ENCODE measurements at regions not wholly inside any gene's neighbourhood (a gene's known extent, or its start where the extent isn't known, plus 50 kb on each side); places are given as distances from the start of the nearest gene placed in this dataset.
A peak's percentile ranks its signal among the peaks of the same experiment; 100 is the strongest.

GRCh38 chr22:22800716-22801115 is 86.9 kb upstream of the IGLL5 start:
- no peak overlapping the region for H3K27ac ChIP-seq
- no peak for TF ChIP-seq ZFX (IDR thresholded peaks at IDR 0.05; ENCODE audit: borderline replicate concordance)
- TF ChIP-seq CTCF (IDR thresholded peaks at IDR 0.05), result no peak

- no peak overlapping the region for H3K27ac ChIP-seq
- peak; percentile 67 for TF ChIP-seq CTCF (IDR thresholded peaks at IDR 0.05)
- no peak for TF ChIP-seq ZFX (IDR thresholded peaks at IDR 0.05; ENCODE audit: borderline replicate concordance)
These were observed 85.2 kb upstream of the IGLL5 start for GRCh38 chr22:22802339-22802970.

GRCh38 chr22:22803285-22803853 is 84.2 kb upstream of the IGLL5 start:
- TF ChIP-seq CTCF (IDR thresholded peaks at IDR 0.05), result no peak
- TF ChIP-seq ZFX (IDR thresholded peaks at IDR 0.05; ENCODE audit: borderline replicate concordance), result no peak

GRCh38 chr22:22810018-22810427 is 77.6 kb upstream of the IGLL5 start:
- H3K27ac ChIP-seq, result no peak overlapping the region
- TF ChIP-seq CTCF (IDR thresholded peaks at IDR 0.05) (no peak), ZFX (IDR thresholded peaks at IDR 0.05; ENCODE audit: borderline replicate concordance) (no peak)

More at GRCh38 chr22:22803285-22803853, 84.2 kb upstream of the IGLL5 start:
- H3K27ac ChIP-seq, result no peak overlapping the region

- TF ChIP-seq ZFX (IDR thresholded peaks at IDR 0.05; ENCODE audit: borderline replicate concordance), result no peak
- no peak for TF ChIP-seq CTCF (IDR thresholded peaks at IDR 0.05)
- H3K27ac ChIP-seq, result no peak overlapping the region
These were observed 77.1 kb upstream of the IGLL5 start for GRCh38 chr22:22810471-22810870.

GRCh38 chr22:22811016-22812009 is 76.3 kb upstream of the IGLL5 start:
- no peak for TF ChIP-seq ZFX (IDR thresholded peaks at IDR 0.05; ENCODE audit: borderline replicate concordance)
- TF ChIP-seq CTCF (IDR thresholded peaks at IDR 0.05), result no peak
- H3K27ac ChIP-seq, result no peak overlapping the region
